ENCODE measurements at regions not wholly inside any gene's neighbourhood (a gene's known extent, or its start where the extent isn't known, plus 50 kb on each side); places are given as distances from the start of the nearest gene placed in this dataset.
"Not testable (repeated sequence)": the region's sequence is repeated elsewhere in the genome, so short reads cannot be mapped to it uniquely, and the experiment has no call there.

DNA sequence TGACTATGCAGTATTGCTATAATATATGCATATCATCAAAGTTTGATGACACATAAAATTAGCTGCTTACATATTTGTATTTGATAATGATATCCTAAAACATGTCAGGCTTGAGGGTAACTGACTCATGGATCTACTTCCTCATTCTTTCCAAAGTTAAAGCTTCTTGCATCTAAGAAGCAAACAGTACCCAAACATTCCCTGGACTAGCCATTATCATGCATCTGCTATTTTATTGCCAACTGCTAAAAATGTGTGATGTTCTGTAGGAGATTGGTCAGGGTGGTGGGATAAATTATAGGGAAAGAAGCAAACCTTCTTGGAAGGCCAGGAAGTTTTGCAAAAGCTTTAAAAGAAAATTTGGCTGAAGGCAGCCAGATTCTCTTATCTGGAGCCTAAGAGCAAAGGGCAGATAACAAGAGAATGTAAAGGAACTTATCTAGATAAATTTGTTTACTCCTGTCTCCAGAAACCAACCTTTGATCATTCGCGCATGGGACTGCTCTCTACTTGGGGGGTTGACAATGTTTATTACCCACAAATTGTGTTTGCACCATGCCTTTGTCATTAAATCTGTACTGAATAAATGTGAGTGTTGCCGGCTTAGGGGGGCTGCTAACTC lies 604.1 kb upstream of the TLE4 start:
- DNase-seq = no peak
- Mint-ChIP-seq H3K27ac (no peak overlapping the region), H3K9me3 (peaks cover 0 to 11% (median under 1%) of the 10 kb centered on the region in 6 donors), H3K27me3 (ENCODE audit: low read depth in 3 of 3) (peaks cover 0 to 1% (median 0%) of the 10 kb centered on the region in 3 donors), H3K4me1 (no peaks in the 10 kb centered on the region), H3K4me3 (no peak overlapping the region), H3K36me3 (no peaks in the 10 kb centered on the region)

DNA sequence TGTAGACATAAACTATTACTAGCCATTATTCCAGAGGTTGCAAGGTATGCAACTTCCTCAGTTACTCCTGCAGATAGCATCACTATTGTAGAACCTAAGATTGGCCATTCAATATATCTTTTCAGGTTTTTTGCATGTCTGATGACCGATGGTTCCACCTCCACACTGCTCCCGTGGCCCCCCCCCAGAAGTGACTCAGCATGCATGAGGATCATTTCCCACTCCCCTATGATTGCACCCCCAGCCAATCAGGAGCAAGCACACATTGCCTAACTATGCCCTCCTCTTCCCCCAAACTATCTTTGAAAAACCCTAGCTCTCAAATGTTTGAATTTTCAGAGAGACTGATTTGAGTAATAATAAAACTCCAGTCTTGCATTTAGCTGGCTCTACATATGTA lies 601.4 kb upstream of the TLE4 start:
- Mint-ChIP-seq H3K4me3 (no peak overlapping the region), H3K27me3 (ENCODE audit: low read depth in 3 of 3) (no peaks in the 10 kb centered on the region), H3K36me3 (no peaks in the 10 kb centered on the region), H3K27ac (no peak overlapping the region), H3K4me1 (no peaks in the 10 kb centered on the region), H3K9me3 (peaks cover 0 to 11% (median under 1%) of the 10 kb centered on the region in 6 donors)
- DNase-seq = no peak

DNA sequence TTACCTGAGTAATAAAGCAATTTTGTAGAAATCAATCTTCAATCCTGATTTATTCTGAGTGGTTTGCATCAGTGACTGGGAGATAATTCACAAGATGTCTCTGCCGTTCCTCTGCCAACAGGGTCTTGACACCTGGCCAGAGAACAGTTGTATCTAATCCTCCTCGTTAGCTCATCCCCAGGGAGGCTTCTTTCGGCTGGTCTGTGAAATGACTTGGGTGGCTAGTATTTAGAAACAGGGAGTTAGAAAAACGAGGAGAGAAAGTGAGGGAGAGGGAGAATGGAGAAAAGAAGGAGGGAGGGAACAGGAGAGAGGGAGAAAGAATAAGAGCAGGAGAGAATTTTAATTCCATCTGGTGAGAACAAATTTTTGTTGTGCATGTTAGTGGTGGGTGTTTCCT lies 600.2 kb upstream of the TLE4 start:
- DNase-seq = no peak
- Mint-ChIP-seq H3K4me1 (no peaks in the 10 kb centered on the region), H3K27ac (no peak overlapping the region), H3K27me3 (ENCODE audit: low read depth in 3 of 3) (no peaks in the 10 kb centered on the region), H3K36me3 (no peaks in the 10 kb centered on the region), H3K9me3 (peaks cover 0 to 15% (median 0%) of the 10 kb centered on the region in 6 donors), H3K4me3 (no peak overlapping the region)

- H3K27me3 Mint-ChIP-seq (ENCODE audit: low read depth in 3 of 3) = peaks cover 0 to 1% (median 0%) of the 10 kb centered on the region in 3 donors
- no peak overlapping the region for H3K27ac Mint-ChIP-seq
- H3K36me3 Mint-ChIP-seq = no peaks in the 10 kb centered on the region
- no peak overlapping the region for H3K4me3 Mint-ChIP-seq
- no peak for DNase-seq
- no peaks in the 10 kb centered on the region for H3K4me1 Mint-ChIP-seq
- H3K9me3 Mint-ChIP-seq = peaks cover 0 to 15% (median 0%) of the 10 kb centered on the region in 6 donors
Observed at GRCh38 chr9:78972303-78972999, 599.3 kb upstream of the TLE4 start.

DNA sequence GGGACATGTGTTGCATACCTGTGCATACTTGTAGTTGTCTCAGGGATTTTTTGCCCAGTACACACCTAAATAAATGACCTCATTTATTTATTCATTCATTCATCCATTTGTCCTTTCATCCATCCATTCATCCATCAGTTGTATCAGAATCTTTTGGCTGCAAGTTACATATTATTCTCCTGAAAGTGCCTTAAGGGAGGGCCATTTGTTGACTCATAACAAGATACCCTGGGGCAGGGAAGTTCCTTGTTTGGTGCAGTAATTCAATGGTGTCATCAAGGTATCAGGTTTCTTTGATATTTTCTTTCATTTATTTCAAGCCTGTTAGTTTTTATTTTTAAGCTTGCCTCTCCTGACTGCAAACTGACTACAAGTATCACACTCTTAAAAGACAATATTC lies 597.9 kb upstream of the TLE4 start:
- Mint-ChIP-seq H3K36me3 (no peaks in the 10 kb centered on the region), H3K4me1 (no peaks in the 10 kb centered on the region), H3K27ac (no peak overlapping the region), H3K4me3 (no peak overlapping the region), H3K27me3 (ENCODE audit: low read depth in 3 of 3) (peaks cover 0 to 1% (median 0%) of the 10 kb centered on the region in 3 donors), H3K9me3 (peaks cover 0 to 10% (median 0%) of the 10 kb centered on the region in 6 donors)
- no peak for DNase-seq

GRCh38 chr9:78982849-78983248 lies 588.9 kb upstream of the TLE4 start:
- Mint-ChIP-seq H3K4me1 (no peaks in the 10 kb centered on the region), H3K27me3 (ENCODE audit: low read depth in 3 of 3) (peaks cover 0 to 4% (median 2%) of the 10 kb centered on the region in 3 donors), H3K9me3 (peaks cover 0 to 9% (median 0%) of the 10 kb centered on the region in 6 donors), H3K4me3 (no peak overlapping the region), H3K36me3 (peaks cover 0 to 3% (median 0%) of the 10 kb centered on the region in 3 donors), H3K27ac (no peak overlapping the region)
- no peak for DNase-seq

- H3K9me3 Mint-ChIP-seq = peaks cover 0 to 8% (median 3%) of the 10 kb centered on the region in 6 donors
- DNase-seq = no peak
- peaks cover 0 to 4% (median 2%) of the 10 kb centered on the region in 3 donors for H3K27me3 Mint-ChIP-seq (ENCODE audit: low read depth in 3 of 3)
- H3K27ac Mint-ChIP-seq = no peak overlapping the region
- H3K36me3 Mint-ChIP-seq = no peaks in the 10 kb centered on the region
- no peak overlapping the region for H3K4me3 Mint-ChIP-seq
- no peaks in the 10 kb centered on the region for H3K4me1 Mint-ChIP-seq
Observed at GRCh38 chr9:78985084-78985738, 586.6 kb upstream of the TLE4 start.

GRCh38 chr9:78986446-78986845 lies 585.3 kb upstream of the TLE4 start:
- H3K4me1 Mint-ChIP-seq = no peaks in the 10 kb centered on the region
- H3K9me3 Mint-ChIP-seq = peaks cover 0 to 8% (median 3%) of the 10 kb centered on the region in 6 donors
- peaks cover 0 to 4% (median 2%) of the 10 kb centered on the region in 3 donors for H3K27me3 Mint-ChIP-seq (ENCODE audit: low read depth in 3 of 3)

GRCh38 chr9:78989031-78989658 lies 582.6 kb upstream of the TLE4 start:
- Mint-ChIP-seq H3K9me3 (peaks cover 0 to 8% (median under 1%) of the 10 kb centered on the region in 6 donors), H3K27me3 (ENCODE audit: low read depth in 3 of 3) (peaks cover 0 to 3% (median 2%) of the 10 kb centered on the region in 3 donors), H3K36me3 (no peaks in the 10 kb centered on the region), H3K4me3 (no peak overlapping the region), H3K4me1 (no peaks in the 10 kb centered on the region), H3K27ac (no peak overlapping the region)
- no peak for DNase-seq

More at GRCh38 chr9:78986446-78986845, 585.3 kb upstream of the TLE4 start:
- H3K36me3 Mint-ChIP-seq = no peaks in the 10 kb centered on the region
- no peak for DNase-seq
- no peak overlapping the region for H3K27ac Mint-ChIP-seq
- no peak overlapping the region for H3K4me3 Mint-ChIP-seq

DNA sequence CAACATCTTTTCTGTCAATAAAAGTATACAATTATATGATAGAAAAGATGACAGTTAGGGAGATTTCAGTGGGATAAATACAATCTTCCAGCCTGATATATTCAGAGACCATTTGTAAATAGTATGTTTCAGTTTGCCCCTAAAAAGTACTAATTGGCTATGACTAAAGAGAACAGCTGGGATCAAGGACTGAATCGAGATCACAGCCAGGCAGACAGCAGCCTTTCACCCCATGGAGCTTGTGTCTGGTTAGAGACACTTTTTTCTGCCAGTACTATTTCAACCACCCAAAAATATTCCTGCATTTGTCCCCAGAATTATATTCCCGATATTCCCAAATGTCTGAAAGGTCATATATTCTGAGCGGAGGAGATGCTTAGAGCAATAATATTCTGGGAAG lies 577.3 kb upstream of the TLE4 start:
- peaks cover 0 to 5% (median under 1%) of the 10 kb centered on the region in 6 donors for H3K9me3 Mint-ChIP-seq
- H3K4me1 Mint-ChIP-seq = no peaks in the 10 kb centered on the region
- H3K27ac Mint-ChIP-seq = no peak overlapping the region
- peaks cover 0 to 2% (median 2%) of the 10 kb centered on the region in 3 donors for H3K27me3 Mint-ChIP-seq (ENCODE audit: low read depth in 3 of 3)
- DNase-seq = no peak
- H3K36me3 Mint-ChIP-seq = no peaks in the 10 kb centered on the region
- no peak overlapping the region for H3K4me3 Mint-ChIP-seq

GRCh38 chr9:78994974-78995373 lies 576.8 kb upstream of the TLE4 start:
- H3K4me3 Mint-ChIP-seq; H3K9me3 Mint-ChIP-seq; H3K36me3 Mint-ChIP-seq; H3K4me1 Mint-ChIP-seq; H3K27me3 Mint-ChIP-seq (ENCODE audit: low read depth in 3 of 3); H3K27ac Mint-ChIP-seq; DNase-seq: not testable (repeated sequence)

GRCh38 chr9:78997296-78997695 lies 574.5 kb upstream of the TLE4 start:
- Mint-ChIP-seq H3K36me3 (no peaks in the 10 kb centered on the region), H3K27ac (no peak overlapping the region), H3K27me3 (ENCODE audit: low read depth in 3 of 3) (peaks cover 0 to 2% (median 2%) of the 10 kb centered on the region in 3 donors), H3K4me1 (no peaks in the 10 kb centered on the region), H3K9me3 (peaks cover 0 to 4% (median under 1%) of the 10 kb centered on the region in 6 donors), H3K4me3 (no peak overlapping the region)
- no peak for DNase-seq

- H3K4me1 Mint-ChIP-seq = no peaks in the 10 kb centered on the region
- H3K27me3 Mint-ChIP-seq (ENCODE audit: low read depth in 3 of 3) = peaks cover 0 to 2% (median 0%) of the 10 kb centered on the region in 3 donors
- no peak for DNase-seq
- H3K4me3 Mint-ChIP-seq = no peak overlapping the region
- no peak overlapping the region for H3K27ac Mint-ChIP-seq
- peaks cover 0 to 16% (median 7%) of the 10 kb centered on the region in 6 donors for H3K9me3 Mint-ChIP-seq
- H3K36me3 Mint-ChIP-seq = no peaks in the 10 kb centered on the region
Observed at GRCh38 chr9:79000230-79001002, 571.3 kb upstream of the TLE4 start.
